LNCaP clone FGC (cell line): ENCODE measurements at regions not wholly inside any gene's neighbourhood (a gene's known extent, or its start where the extent isn't known, plus 50 kb on each side); places are given as distances from the start of the nearest gene placed in this dataset.
"Not testable (repeated sequence)": the region's sequence is repeated elsewhere in the genome, so short reads cannot be mapped to it uniquely, and the experiment has no call there.

Experiments used
- DNase-seq: peaks from one replicate; pipeline ENCODE4 v3.0.0-alpha.2; 2011; ENCODE audit warnings: low read depth
- H3K4me3 ChIP-seq: 2 replicates; pipeline ENCODE4 v1.5.1; 2011; ENCODE audit warnings: mild to moderate bottlenecking, low read depth, low read length, control low read depth
- CTCF ChIP-seq: IDR thresholded peaks from 2 replicates; pipeline ENCODE4 v1.5.1; 2012; ENCODE audit warnings: mild to moderate bottlenecking; ENCODE audit not compliant: control insufficient read depth, insufficient read depth; ENCODE audit errors: extremely low read depth

- TF ChIP-seq CTCF = no peak
- no peak for DNase-seq
- no peak overlapping the region for H3K4me3 ChIP-seq
These were observed 164.7 kb upstream of the CCN2 start for GRCh38 chr6:132115714-132116366.

GRCh38 chr6:132114201-132114825 lies 163.1 kb upstream of the CCN2 start:
- TF ChIP-seq CTCF = no peak
- DNase-seq = no peak
- no peak overlapping the region for H3K4me3 ChIP-seq

GRCh38 chr6:132109752-132110151 lies 158.6 kb upstream of the CCN2 start:
- DNase-seq = not testable (repeated sequence)

GRCh38 chr6:132107896-132108295 lies 156.7 kb upstream of the CCN2 start:
- no peak for DNase-seq
- no peak overlapping the region for H3K4me3 ChIP-seq
- TF ChIP-seq CTCF = no peak

More at GRCh38 chr6:132109752-132110151, 158.6 kb upstream of the CCN2 start:
- not testable (repeated sequence) for H3K4me3 ChIP-seq

GRCh38 chr6:132101535-132101934 lies 150.4 kb upstream of the CCN2 start:
- no peak for DNase-seq
- H3K4me3 ChIP-seq = no peak overlapping the region
- TF ChIP-seq CTCF = no peak

GRCh38 chr6:132100388-132100990 lies 149.3 kb upstream of the CCN2 start:
- DNase-seq = no peak
- H3K4me3 ChIP-seq = no peak overlapping the region
- TF ChIP-seq CTCF = no peak

- no peak overlapping the region for H3K4me3 ChIP-seq
- no peak for DNase-seq
These were observed 145.8 kb upstream of the CCN2 start for GRCh38 chr6:132096996-132097395.

More at GRCh38 chr6:132096996-132097395, 145.8 kb upstream of the CCN2 start:
- TF ChIP-seq CTCF = no peak
